Epithelial cell of prostate (primary cell): ENCODE measurements at regions not wholly inside any gene's neighbourhood (a gene's known extent, or its start where the extent isn't known, plus 50 kb on each side); places are given as distances from the start of the nearest gene placed in this dataset.
"Not testable (repeated sequence)": the region's sequence is repeated elsewhere in the genome, so short reads cannot be mapped to it uniquely, and the experiment has no call there.

Experiments used
- DNase-seq: peaks from one replicate; pipeline ENCODE4 v3.0.0-alpha.2; 2011; ENCODE audit warnings: low read depth, low spot score
- H3K27ac ChIP-seq: fragments of 450-650 bp; 2 replicates; pipeline ENCODE4 v1.5.1; 2017; ENCODE audit warnings: mild to moderate bottlenecking

GRCh38 chr21:10398692-10399489, 122.5 kb upstream of the TPTE start:
- not testable (repeated sequence) for H3K27ac ChIP-seq, DNase-seq

GRCh38 chr21:10400622-10401361, 120.6 kb upstream of the TPTE start:
- DNase-seq, H3K27ac ChIP-seq: not testable (repeated sequence)

- DNase-seq, H3K27ac ChIP-seq: not testable (repeated sequence)
These were observed 118.9 kb upstream of the TPTE start for GRCh38 chr21:10402461-10402860.

- not testable (repeated sequence) for DNase-seq, H3K27ac ChIP-seq
These were observed 116.1 kb upstream of the TPTE start for GRCh38 chr21:10405331-10405730.

- H3K27ac ChIP-seq, DNase-seq: not testable (repeated sequence)
These were observed 111.6 kb upstream of the TPTE start for GRCh38 chr21:10409786-10410185.

GRCh38 chr21:10410354-10410929, 110.9 kb upstream of the TPTE start:
- DNase-seq, H3K27ac ChIP-seq: not testable (repeated sequence)

- DNase-seq, H3K27ac ChIP-seq: not testable (repeated sequence)
These were observed 109.4 kb upstream of the TPTE start for GRCh38 chr21:10411776-10412526.

- DNase-seq, H3K27ac ChIP-seq: not testable (repeated sequence)
These were observed 108.5 kb upstream of the TPTE start for GRCh38 chr21:10412928-10413246.

- DNase-seq, H3K27ac ChIP-seq: not testable (repeated sequence)
These were observed 107.9 kb upstream of the TPTE start for GRCh38 chr21:10413247-10414120.

- not testable (repeated sequence) for H3K27ac ChIP-seq, DNase-seq
These were observed 107.1 kb upstream of the TPTE start for GRCh38 chr21:10414121-10414924.

GRCh38 chr21:10414925-10415254, 106.5 kb upstream of the TPTE start:
- not testable (repeated sequence) for H3K27ac ChIP-seq, DNase-seq

GRCh38 chr21:10415456-10415855, 105.9 kb upstream of the TPTE start:
- DNase-seq, result not testable (repeated sequence)

GRCh38 chr21:10415859-10416258, 105.5 kb upstream of the TPTE start:
- not testable (repeated sequence) for DNase-seq, H3K27ac ChIP-seq

More at GRCh38 chr21:10415456-10415855, 105.9 kb upstream of the TPTE start:
- not testable (repeated sequence) for H3K27ac ChIP-seq

- not testable (repeated sequence) for DNase-seq, H3K27ac ChIP-seq
These were observed 104.5 kb upstream of the TPTE start for GRCh38 chr21:10416691-10417447.

- not testable (repeated sequence) for DNase-seq, H3K27ac ChIP-seq
These were observed 103.8 kb upstream of the TPTE start for GRCh38 chr21:10417551-10418002.

- DNase-seq, H3K27ac ChIP-seq: not testable (repeated sequence)
These were observed 102.9 kb upstream of the TPTE start for GRCh38 chr21:10418250-10419048.

- H3K27ac ChIP-seq, DNase-seq: not testable (repeated sequence)
These were observed 100.2 kb upstream of the TPTE start for GRCh38 chr21:10421199-10421598.
